Type B pancreatic cell (in vitro differentiated cells): ENCODE measurements at regions not wholly inside any gene's neighbourhood (a gene's known extent, or its start where the extent isn't known, plus 50 kb on each side); places are given as distances from the start of the nearest gene placed in this dataset.

Experiments
- DNase-seq: peaks from one replicate; pipeline ENCODE4 v3.0.0; 2021; ENCODE audit warnings: mixed read lengths; ENCODE audit not compliant: unreplicated experiment; ENCODE audit errors: extremely low spot score
- H3K27ac Mint-ChIP-seq: 2 replicates; pipeline ENCODE4 v1.8.0; 2021; ENCODE audit warnings: mild to moderate bottlenecking, mixed read lengths
- H3K27me3 Mint-ChIP-seq: 2 replicates; pipeline ENCODE4 v1.8.0; 2021; ENCODE audit warnings: mixed read lengths
- H3K36me3 Mint-ChIP-seq: 2 replicates; pipeline ENCODE4 v1.8.0; 2021; ENCODE audit warnings: mixed read lengths
- H3K4me1 Mint-ChIP-seq: one replicate; pipeline ENCODE4 v1.8.0; 2021; ENCODE audit warnings: mixed read lengths; ENCODE audit not compliant: unreplicated experiment
- H3K4me3 Mint-ChIP-seq: 2 replicates; pipeline ENCODE4 v1.8.0; 2021; ENCODE audit warnings: mild to moderate bottlenecking, mixed read lengths
- H3K9me3 Mint-ChIP-seq: 2 replicates; pipeline ENCODE4 v1.8.0; 2021; ENCODE audit warnings: mixed read lengths
- CTCF ChIP-seq: fragments of 200-600 bp; sonication (generic); conservative IDR thresholded peaks from 2 replicates; pipeline ENCODE4 v1.5.0; 2021; ENCODE audit warnings: antibody characterized with exemption, mild to moderate bottlenecking

- H3K9me3 Mint-ChIP-seq = peaks cover 4% of the 10 kb centered on the region
- DNase-seq = no peak
- H3K4me3 Mint-ChIP-seq = no peak overlapping the region
- H3K27me3 Mint-ChIP-seq = peaks cover 2% of the 10 kb centered on the region
- no peak overlapping the region for H3K27ac Mint-ChIP-seq
- H3K36me3 Mint-ChIP-seq = no peaks in the 10 kb centered on the region
- H3K4me1 Mint-ChIP-seq = peaks cover 7% of the 10 kb centered on the region
- no peak for TF ChIP-seq CTCF
Observed at GRCh38 chr11:30089921-30090320, 73.1 kb upstream of the KCNA4 start.

- Mint-ChIP-seq H3K27me3 (peaks cover 2% of the 10 kb centered on the region), H3K27ac (no peak overlapping the region), H3K4me3 (no peak overlapping the region), H3K9me3 (peaks cover 4% of the 10 kb centered on the region), H3K36me3 (no peaks in the 10 kb centered on the region), H3K4me1 (peaks cover 7% of the 10 kb centered on the region)
- TF ChIP-seq CTCF = no peak
- DNase-seq = no peak
Observed at GRCh38 chr11:30091246-30091645, 74.4 kb upstream of the KCNA4 start.

GRCh38 chr11:30091737-30092136 is 74.9 kb upstream of the KCNA4 start:
- H3K4me3 Mint-ChIP-seq = no peak overlapping the region
- no peaks in the 10 kb centered on the region for H3K36me3 Mint-ChIP-seq
- H3K4me1 Mint-ChIP-seq = peaks cover 7% of the 10 kb centered on the region
- H3K9me3 Mint-ChIP-seq = peaks cover 4% of the 10 kb centered on the region
- no peak for TF ChIP-seq CTCF
- H3K27me3 Mint-ChIP-seq = peaks cover 2% of the 10 kb centered on the region
- no peak for DNase-seq
- no peak overlapping the region for H3K27ac Mint-ChIP-seq

- no peak for DNase-seq
- TF ChIP-seq CTCF = no peak
- Mint-ChIP-seq H3K4me1 (peaks cover 7% of the 10 kb centered on the region), H3K9me3 (peaks cover 4% of the 10 kb centered on the region), H3K27me3 (peaks cover 2% of the 10 kb centered on the region), H3K36me3 (no peaks in the 10 kb centered on the region), H3K4me3 (no peak overlapping the region), H3K27ac (no peak overlapping the region)
Observed at GRCh38 chr11:30092518-30092917, 75.7 kb upstream of the KCNA4 start.

GRCh38 chr11:30100495-30100894 is 83.7 kb upstream of the KCNA4 start:
- no peak overlapping the region for H3K27ac Mint-ChIP-seq
- H3K4me3 Mint-ChIP-seq = no peak overlapping the region
- DNase-seq = no peak
- no peaks in the 10 kb centered on the region for H3K36me3 Mint-ChIP-seq
- no peaks in the 10 kb centered on the region for H3K4me1 Mint-ChIP-seq
- H3K9me3 Mint-ChIP-seq = no peaks in the 10 kb centered on the region
- TF ChIP-seq CTCF = no peak
- peaks cover 4% of the 10 kb centered on the region for H3K27me3 Mint-ChIP-seq
